Liver (tissue), 3 donors: ENCODE measurements at regions not wholly inside any gene's neighbourhood (a gene's known extent, or its start where the extent isn't known, plus 50 kb on each side); places are given as distances from the start of the nearest gene placed in this dataset.

Source experiments
- EGR1 ChIP-seq, 2 donors: IDR thresholded peaks; 2 replicates each; pipeline ENCODE4 v1.6.1; 2016 to 2018; ENCODE audit warnings: antibody characterized with exemption in 2 of 2, low read depth in 2 of 2
- FOXA1 ChIP-seq: IDR thresholded peaks from 2 replicates; pipeline ENCODE4 v1.6.1; 2016; ENCODE audit warnings: antibody characterized with exemption
- RAD21 ChIP-seq, 2 donors: IDR thresholded peaks; 2 replicates each; pipeline ENCODE4 v1.6.1; 2016; ENCODE audit warnings: antibody characterized with exemption in 2 of 2, mild to moderate bottlenecking in 2 of 2
- SP1 ChIP-seq: IDR thresholded peaks from 2 replicates; pipeline ENCODE4 v1.6.1; 2018; ENCODE audit warnings: antibody characterized with exemption, mild to moderate bottlenecking
- TAF1 ChIP-seq: conservative IDR thresholded peaks from 2 replicates; pipeline ENCODE4 v1.6.1; 2016; ENCODE audit warnings: antibody characterized with exemption, mild to moderate bottlenecking
- YY1 ChIP-seq: IDR thresholded peaks from 2 replicates; pipeline ENCODE4 v1.6.1; 2016; ENCODE audit warnings: antibody characterized with exemption, mild to moderate bottlenecking
- TF ChIP-seq, protein P1 (sequence below): fragments of 150-350 bp; IDR thresholded peaks from 2 replicates; pipeline ENCODE4 v1.5.1; 2017; ENCODE audit warnings: improper control_type of control experiment, low read depth, low read length; ENCODE audit not compliant: missing input control
- TF ChIP-seq, protein P2 (sequence below): IDR thresholded peaks from 2 replicates; pipeline ENCODE4 v1.6.1; 2016; ENCODE audit warnings: antibody characterized with exemption, mild to moderate bottlenecking
- TF ChIP-seq, protein P3 (sequence below): IDR thresholded peaks from 2 replicates; pipeline ENCODE4 v1.6.1; 2016; ENCODE audit warnings: antibody characterized with exemption
- TF ChIP-seq, protein P4 (sequence below): IDR thresholded peaks from 2 replicates; pipeline ENCODE4 v1.6.1; 2016; ENCODE audit warnings: antibody characterized with exemption
- donor health status: healthy.
- donor health status: healthy.

DNA sequence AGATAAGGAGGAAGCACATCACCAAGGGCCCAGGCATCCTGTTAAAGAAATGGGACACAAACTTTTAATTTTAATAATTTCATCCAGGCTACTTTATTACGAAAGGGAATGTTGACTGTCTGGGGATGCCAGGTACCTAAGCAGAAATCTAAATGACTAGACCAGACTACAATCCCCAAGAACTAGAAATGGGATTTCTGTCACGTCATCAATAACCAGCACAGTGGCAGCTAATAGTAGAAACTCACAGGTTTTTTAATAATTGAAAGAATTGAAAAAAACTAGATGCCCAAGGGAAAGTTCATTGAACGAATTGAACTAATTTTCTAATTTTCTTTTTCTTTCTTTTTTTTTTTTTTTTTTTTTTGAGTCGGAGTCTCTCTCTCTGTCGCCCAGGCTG, 789.3 kb downstream of the IGSF11 start:
- TF ChIP-seq, protein P1, sequence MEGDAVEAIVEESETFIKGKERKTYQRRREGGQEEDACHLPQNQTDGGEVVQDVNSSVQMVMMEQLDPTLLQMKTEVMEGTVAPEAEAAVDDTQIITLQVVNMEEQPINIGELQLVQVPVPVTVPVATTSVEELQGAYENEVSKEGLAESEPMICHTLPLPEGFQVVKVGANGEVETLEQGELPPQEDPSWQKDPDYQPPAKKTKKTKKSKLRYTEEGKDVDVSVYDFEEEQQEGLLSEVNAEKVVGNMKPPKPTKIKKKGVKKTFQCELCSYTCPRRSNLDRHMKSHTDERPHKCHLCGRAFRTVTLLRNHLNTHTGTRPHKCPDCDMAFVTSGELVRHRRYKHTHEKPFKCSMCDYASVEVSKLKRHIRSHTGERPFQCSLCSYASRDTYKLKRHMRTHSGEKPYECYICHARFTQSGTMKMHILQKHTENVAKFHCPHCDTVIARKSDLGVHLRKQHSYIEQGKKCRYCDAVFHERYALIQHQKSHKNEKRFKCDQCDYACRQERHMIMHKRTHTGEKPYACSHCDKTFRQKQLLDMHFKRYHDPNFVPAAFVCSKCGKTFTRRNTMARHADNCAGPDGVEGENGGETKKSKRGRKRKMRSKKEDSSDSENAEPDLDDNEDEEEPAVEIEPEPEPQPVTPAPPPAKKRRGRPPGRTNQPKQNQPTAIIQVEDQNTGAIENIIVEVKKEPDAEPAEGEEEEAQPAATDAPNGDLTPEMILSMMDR = no peak
- TF ChIP-seq TAF1 = no peak
- TF ChIP-seq YY1 = no peak
- no peak for TF ChIP-seq RAD21 (IDR thresholded peaks at IDR 0.05)
- TF ChIP-seq, protein P2, sequence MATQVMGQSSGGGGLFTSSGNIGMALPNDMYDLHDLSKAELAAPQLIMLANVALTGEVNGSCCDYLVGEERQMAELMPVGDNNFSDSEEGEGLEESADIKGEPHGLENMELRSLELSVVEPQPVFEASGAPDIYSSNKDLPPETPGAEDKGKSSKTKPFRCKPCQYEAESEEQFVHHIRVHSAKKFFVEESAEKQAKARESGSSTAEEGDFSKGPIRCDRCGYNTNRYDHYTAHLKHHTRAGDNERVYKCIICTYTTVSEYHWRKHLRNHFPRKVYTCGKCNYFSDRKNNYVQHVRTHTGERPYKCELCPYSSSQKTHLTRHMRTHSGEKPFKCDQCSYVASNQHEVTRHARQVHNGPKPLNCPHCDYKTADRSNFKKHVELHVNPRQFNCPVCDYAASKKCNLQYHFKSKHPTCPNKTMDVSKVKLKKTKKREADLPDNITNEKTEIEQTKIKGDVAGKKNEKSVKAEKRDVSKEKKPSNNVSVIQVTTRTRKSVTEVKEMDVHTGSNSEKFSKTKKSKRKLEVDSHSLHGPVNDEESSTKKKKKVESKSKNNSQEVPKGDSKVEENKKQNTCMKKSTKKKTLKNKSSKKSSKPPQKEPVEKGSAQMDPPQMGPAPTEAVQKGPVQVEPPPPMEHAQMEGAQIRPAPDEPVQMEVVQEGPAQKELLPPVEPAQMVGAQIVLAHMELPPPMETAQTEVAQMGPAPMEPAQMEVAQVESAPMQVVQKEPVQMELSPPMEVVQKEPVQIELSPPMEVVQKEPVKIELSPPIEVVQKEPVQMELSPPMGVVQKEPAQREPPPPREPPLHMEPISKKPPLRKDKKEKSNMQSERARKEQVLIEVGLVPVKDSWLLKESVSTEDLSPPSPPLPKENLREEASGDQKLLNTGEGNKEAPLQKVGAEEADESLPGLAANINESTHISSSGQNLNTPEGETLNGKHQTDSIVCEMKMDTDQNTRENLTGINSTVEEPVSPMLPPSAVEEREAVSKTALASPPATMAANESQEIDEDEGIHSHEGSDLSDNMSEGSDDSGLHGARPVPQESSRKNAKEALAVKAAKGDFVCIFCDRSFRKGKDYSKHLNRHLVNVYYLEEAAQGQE = no peak
- no peak for TF ChIP-seq FOXA1
- no peak for TF ChIP-seq SP1
- TF ChIP-seq, protein P3, sequence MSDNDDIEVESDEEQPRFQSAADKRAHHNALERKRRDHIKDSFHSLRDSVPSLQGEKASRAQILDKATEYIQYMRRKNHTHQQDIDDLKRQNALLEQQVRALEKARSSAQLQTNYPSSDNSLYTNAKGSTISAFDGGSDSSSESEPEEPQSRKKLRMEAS = no peak
- TF ChIP-seq EGR1 (IDR thresholded peaks at IDR 0.05; ENCODE audit: low read depth in 2 of 2) = no peak
- TF ChIP-seq, protein P4, sequence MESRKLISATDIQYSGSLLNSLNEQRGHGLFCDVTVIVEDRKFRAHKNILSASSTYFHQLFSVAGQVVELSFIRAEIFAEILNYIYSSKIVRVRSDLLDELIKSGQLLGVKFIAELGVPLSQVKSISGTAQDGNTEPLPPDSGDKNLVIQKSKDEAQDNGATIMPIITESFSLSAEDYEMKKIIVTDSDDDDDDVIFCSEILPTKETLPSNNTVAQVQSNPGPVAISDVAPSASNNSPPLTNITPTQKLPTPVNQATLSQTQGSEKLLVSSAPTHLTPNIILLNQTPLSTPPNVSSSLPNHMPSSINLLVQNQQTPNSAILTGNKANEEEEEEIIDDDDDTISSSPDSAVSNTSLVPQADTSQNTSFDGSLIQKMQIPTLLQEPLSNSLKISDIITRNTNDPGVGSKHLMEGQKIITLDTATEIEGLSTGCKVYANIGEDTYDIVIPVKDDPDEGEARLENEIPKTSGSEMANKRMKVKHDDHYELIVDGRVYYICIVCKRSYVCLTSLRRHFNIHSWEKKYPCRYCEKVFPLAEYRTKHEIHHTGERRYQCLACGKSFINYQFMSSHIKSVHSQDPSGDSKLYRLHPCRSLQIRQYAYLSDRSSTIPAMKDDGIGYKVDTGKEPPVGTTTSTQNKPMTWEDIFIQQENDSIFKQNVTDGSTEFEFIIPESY = no peak
